CD8-positive, alpha-beta memory T cell (primary cell): ENCODE measurements at regions not wholly inside any gene's neighbourhood (a gene's known extent, or its start where the extent isn't known, plus 50 kb on each side); places are given as distances from the start of the nearest gene placed in this dataset.

Source experiments
- CTCF ChIA-PET: fragments of 350-600 bp; sonication (Branson Sonifier 250); formaldehyde crosslinking; loops from one replicate; lab custom pipeline; 2021; ENCODE audit warnings: antibody characterized with exemption; lab: Charles Lee
- POLR2A ChIA-PET: fragments of 350-600 bp; sonication (Branson Sonifier 250); formaldehyde crosslinking; loops from one replicate; lab custom pipeline; 2021; ENCODE audit warnings: antibody characterized with exemption; lab: Charles Lee
- DNase-seq, 5 donors: peaks; one replicate each; pipeline versions ENCODE4 v3.0.0 to v3.0.0-alpha.2; 2020 to 2022; ENCODE audit warnings: mixed read lengths in 1 of 5
- H3K27ac ChIP-seq: one replicate; pipeline ENCODE4 v1.7.0; 2013; ENCODE audit warnings: low read depth, mild to moderate bottlenecking, low read length, moderate library complexity
- H3K27me3 ChIP-seq: 2 replicates; pipeline ENCODE4 v1.7.0; 2013; ENCODE audit warnings: low read length, mild to moderate bottlenecking; ENCODE audit not compliant: insufficient read depth, poor library complexity, severe bottlenecking
- H3K36me3 ChIP-seq: 2 replicates; pipeline ENCODE4 v1.7.0; 2013; ENCODE audit warnings: mild to moderate bottlenecking, low read length, moderate library complexity; ENCODE audit not compliant: insufficient read depth
- H3K4me1 ChIP-seq: 2 replicates; pipeline ENCODE4 v1.7.0; 2013; ENCODE audit warnings: mild to moderate bottlenecking, low read length, moderate library complexity; ENCODE audit not compliant: insufficient read depth
- H3K4me3 ChIP-seq: 2 replicates; pipeline ENCODE4 v1.7.0; 2013; ENCODE audit warnings: mild to moderate bottlenecking, low read length
- H3K9me3 ChIP-seq: 2 replicates; pipeline ENCODE4 v1.7.0; 2013; ENCODE audit warnings: mild to moderate bottlenecking, low read length
- H3K27ac Mint-ChIP-seq, 8 donors: one replicate each; pipeline ENCODE4 v1.8.0; 2020 to 2021; ENCODE audit warnings: mixed read lengths in 8 of 8, mild to moderate bottlenecking in 6 of 8, inconsistent platforms in 3 of 8, moderate library complexity in 3 of 8
- H3K27me3 Mint-ChIP-seq, 2 donors: one replicate each; pipeline ENCODE4 v1.8.0; 2020 to 2021; ENCODE audit warnings: mixed read lengths in 2 of 2, mild to moderate bottlenecking in 1 of 2, moderate library complexity in 1 of 2
- H3K36me3 Mint-ChIP-seq, 3 donors: one replicate each; pipeline ENCODE4 v1.8.0; 2020 to 2021; ENCODE audit warnings: mixed read lengths in 3 of 3, inconsistent platforms in 1 of 3, mild to moderate bottlenecking in 1 of 3
- H3K4me1 Mint-ChIP-seq, 3 donors: one replicate each; pipeline ENCODE4 v1.8.0; 2020 to 2021; ENCODE audit warnings: mixed read lengths in 3 of 3, inconsistent platforms in 1 of 3, mild to moderate bottlenecking in 1 of 3
- H3K4me3 Mint-ChIP-seq, 7 donors: one replicate each; pipeline ENCODE4 v1.8.0; 2020 to 2021; ENCODE audit warnings: mixed read lengths in 7 of 7, mild to moderate bottlenecking in 6 of 7, moderate library complexity in 4 of 7, inconsistent platforms in 2 of 7
- H3K9me3 Mint-ChIP-seq, 5 donors: one replicate each; pipeline ENCODE4 v1.8.0; 2020 to 2022; ENCODE audit warnings: mixed read lengths in 5 of 5, mild to moderate bottlenecking in 3 of 5, moderate library complexity in 2 of 5, inconsistent platforms in 1 of 5

DNA sequence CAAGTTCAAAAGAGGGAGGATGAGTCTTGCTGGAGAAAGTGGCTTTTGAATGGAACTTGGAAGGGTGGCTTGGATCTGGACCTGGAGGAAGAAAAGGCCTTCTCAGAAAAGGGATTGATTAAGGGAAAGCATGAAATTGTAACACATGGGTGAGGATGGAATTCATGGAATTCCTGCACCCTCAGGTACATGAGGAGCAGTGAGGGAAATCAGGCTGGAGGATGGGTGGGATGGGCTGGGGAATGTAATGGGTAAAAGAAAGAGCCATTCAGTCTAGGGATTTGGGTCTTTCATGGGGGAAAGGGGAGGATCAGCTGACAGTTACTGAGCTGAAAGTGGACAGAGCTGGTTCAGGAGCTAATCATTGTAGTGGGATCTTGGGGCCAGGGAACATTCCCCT, 51.2 kb upstream of the HAAO start:
- Histone ChIP-seq H3K4me3 (no peak overlapping the region), H3K9me3 (no peaks in the 10 kb centered on the region), H3K4me1 (no peaks in the 10 kb centered on the region), H3K27ac (no peak overlapping the region), H3K27me3 (no peaks in the 10 kb centered on the region), H3K36me3 (no peaks in the 10 kb centered on the region)
- Mint-ChIP-seq H3K9me3 (no peaks in the 10 kb centered on the region), H3K36me3 (no peaks in the 10 kb centered on the region), H3K4me1 (no peaks in the 10 kb centered on the region), H3K27ac (no peak overlapping the region), H3K4me3 (no peak overlapping the region), H3K27me3 (peaks cover 0 to 4% of the 10 kb centered on the region in 2 donors)
- POLR2A ChIA-PET = no interaction called here
- CTCF ChIA-PET = no interaction called here
- DNase-seq = no peak

DNA sequence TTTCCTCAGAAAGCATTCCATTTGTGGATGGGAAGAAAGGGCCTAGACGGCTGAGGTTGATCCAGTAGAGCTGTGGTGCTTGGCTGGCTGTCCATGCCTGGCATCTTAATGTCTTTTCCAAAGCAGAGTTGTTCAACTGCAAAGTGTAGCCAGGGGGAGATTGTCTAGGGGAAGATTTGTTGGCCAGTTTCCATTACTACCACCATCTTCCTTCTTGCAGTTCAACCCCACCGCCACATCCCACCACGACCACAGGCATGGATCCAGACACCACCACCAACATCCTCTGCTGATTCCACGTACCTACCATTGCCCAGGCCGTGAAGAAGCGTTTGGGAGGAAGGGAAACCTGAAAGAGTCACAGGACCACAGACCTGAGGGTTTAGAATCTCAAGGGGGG, 50.7 kb upstream of the HAAO start:
- Histone ChIP-seq H3K27me3 (no peaks in the 10 kb centered on the region), H3K9me3 (no peaks in the 10 kb centered on the region), H3K4me3 (no peak overlapping the region), H3K4me1 (no peaks in the 10 kb centered on the region), H3K36me3 (no peaks in the 10 kb centered on the region), H3K27ac (no peak overlapping the region)
- POLR2A ChIA-PET = no interaction called here
- CTCF ChIA-PET = no interaction called here
- Mint-ChIP-seq H3K27me3 (peaks cover 0 to 4% of the 10 kb centered on the region in 2 donors), H3K27ac (no peak overlapping the region), H3K36me3 (no peaks in the 10 kb centered on the region), H3K9me3 (no peaks in the 10 kb centered on the region), H3K4me1 (no peaks in the 10 kb centered on the region), H3K4me3 (no peak overlapping the region)
- DNase-seq = no peak

DNA sequence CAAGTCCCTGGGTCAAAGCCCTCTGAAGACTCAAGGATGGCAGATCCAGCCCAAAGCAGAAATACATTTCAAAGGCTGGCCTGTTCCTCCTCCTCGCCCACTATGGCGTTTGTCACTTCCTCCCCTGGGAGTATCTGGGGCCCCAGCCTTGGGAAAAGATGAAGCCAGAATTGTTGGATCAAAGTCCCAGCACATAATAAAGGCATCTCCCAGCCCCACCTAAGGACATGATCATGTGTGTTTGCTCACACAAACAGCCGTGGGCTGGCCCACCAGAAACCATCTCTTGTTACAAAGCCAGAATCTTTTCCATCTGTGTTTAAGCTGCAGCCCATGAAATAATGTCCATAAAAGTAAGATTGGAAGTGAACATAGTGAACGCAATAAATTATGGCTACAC, 50.1 kb upstream of the HAAO start:
- no peak for DNase-seq
- Mint-ChIP-seq H3K9me3 (no peaks in the 10 kb centered on the region), H3K27me3 (peaks cover 0 to 4% of the 10 kb centered on the region in 2 donors), H3K4me1 (no peaks in the 10 kb centered on the region), H3K4me3 (no peak overlapping the region), H3K36me3 (no peaks in the 10 kb centered on the region), H3K27ac (no peak overlapping the region)
- ChIA-PET POLR2A (no interaction called here), CTCF (no interaction called here)
- Histone ChIP-seq H3K4me3 (no peak overlapping the region), H3K27ac (no peak overlapping the region), H3K36me3 (no peaks in the 10 kb centered on the region), H3K9me3 (no peaks in the 10 kb centered on the region), H3K4me1 (no peaks in the 10 kb centered on the region), H3K27me3 (no peaks in the 10 kb centered on the region)
